ENCODE measurements at regions not wholly inside any gene's neighbourhood (a gene's known extent, or its start where the extent isn't known, plus 50 kb on each side); places are given as distances from the start of the nearest gene placed in this dataset.

DNA sequence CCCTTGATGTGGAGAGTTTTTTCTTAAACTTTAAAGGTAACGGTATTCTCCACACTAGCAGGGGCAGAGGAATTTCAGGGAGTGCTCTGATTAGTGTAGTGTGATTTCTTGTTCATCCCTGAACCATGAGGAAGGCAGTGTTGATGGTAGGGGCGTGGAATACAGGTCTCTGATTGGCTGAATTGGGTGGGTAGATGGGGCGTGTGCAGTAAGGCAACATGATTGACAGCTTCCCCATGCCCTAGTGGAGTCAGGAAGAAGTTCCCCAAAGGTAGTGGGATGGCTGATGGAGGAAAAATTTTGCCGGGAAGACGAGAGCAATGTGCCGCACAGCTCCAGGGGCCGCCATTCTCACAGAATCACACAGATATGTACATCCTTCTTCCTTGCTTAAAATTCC is 97.4 kb upstream of the SALL4 start:
- POLR2A ChIA-PET: no interaction called here
- H2AFZ ChIP-seq (ENCODE audit: low read length): no peak overlapping the region
- H3K4me3 ChIP-seq (ENCODE audit: low read depth, low read length, poor library complexity, severe bottlenecking): no peak overlapping the region
- CTCF ChIA-PET (ENCODE audit: unreplicated experiment): no interaction called here
- no TSS peak for BruUV-seq (replicated peaks)
- no peaks in the 10 kb centered on the region for H3K9me3 ChIP-seq (ENCODE audit: low read length)
- H3K4me2 ChIP-seq (ENCODE audit: low read length): no peak overlapping the region
- no peaks in the 10 kb centered on the region for H3K9me2 ChIP-seq (ENCODE audit: insufficient read depth, low read length)
- no peaks in the 10 kb centered on the region for H3K79me2 ChIP-seq (ENCODE audit: insufficient read depth, low read depth, low read length)
- no peak for DNase-seq (ENCODE audit: low spot score)
- H4K20me1 ChIP-seq (ENCODE audit: insufficient read depth, low read length): no peaks in the 10 kb centered on the region
- no peak overlapping the region for H3K27ac ChIP-seq (ENCODE audit: low read depth, low read length, poor library complexity, severe bottlenecking)
- H3K36me3 ChIP-seq (ENCODE audit: insufficient read depth, low read length): no peaks in the 10 kb centered on the region
- H3K4me1 ChIP-seq (ENCODE audit: insufficient read depth, low read length, poor library complexity, severe bottlenecking): no peaks in the 10 kb centered on the region
- no peak for TF ChIP-seq EZH2phosphoT487 (IDR thresholded peaks at IDR 0.05; ENCODE audit: borderline replicate concordance, low read depth, low read length)
- TF ChIP-seq, protein P1, sequence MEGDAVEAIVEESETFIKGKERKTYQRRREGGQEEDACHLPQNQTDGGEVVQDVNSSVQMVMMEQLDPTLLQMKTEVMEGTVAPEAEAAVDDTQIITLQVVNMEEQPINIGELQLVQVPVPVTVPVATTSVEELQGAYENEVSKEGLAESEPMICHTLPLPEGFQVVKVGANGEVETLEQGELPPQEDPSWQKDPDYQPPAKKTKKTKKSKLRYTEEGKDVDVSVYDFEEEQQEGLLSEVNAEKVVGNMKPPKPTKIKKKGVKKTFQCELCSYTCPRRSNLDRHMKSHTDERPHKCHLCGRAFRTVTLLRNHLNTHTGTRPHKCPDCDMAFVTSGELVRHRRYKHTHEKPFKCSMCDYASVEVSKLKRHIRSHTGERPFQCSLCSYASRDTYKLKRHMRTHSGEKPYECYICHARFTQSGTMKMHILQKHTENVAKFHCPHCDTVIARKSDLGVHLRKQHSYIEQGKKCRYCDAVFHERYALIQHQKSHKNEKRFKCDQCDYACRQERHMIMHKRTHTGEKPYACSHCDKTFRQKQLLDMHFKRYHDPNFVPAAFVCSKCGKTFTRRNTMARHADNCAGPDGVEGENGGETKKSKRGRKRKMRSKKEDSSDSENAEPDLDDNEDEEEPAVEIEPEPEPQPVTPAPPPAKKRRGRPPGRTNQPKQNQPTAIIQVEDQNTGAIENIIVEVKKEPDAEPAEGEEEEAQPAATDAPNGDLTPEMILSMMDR (conservative IDR thresholded peaks at IDR 0.05; ENCODE audit: low read length): no peak
- intact Hi-C loops (cut with micrococcal nuclease; ENCODE audit: unreplicated experiment): no loop called here

GRCh38 chr20:51898788-51899187 is 96.5 kb upstream of the SALL4 start:
- no peaks in the 10 kb centered on the region for H3K9me2 ChIP-seq (ENCODE audit: insufficient read depth, low read length)
- no peaks in the 10 kb centered on the region for H3K79me2 ChIP-seq (ENCODE audit: insufficient read depth, low read depth, low read length)
- no peak overlapping the region for H3K27ac ChIP-seq (ENCODE audit: low read depth, low read length, poor library complexity, severe bottlenecking)
- H3K4me3 ChIP-seq (ENCODE audit: low read depth, low read length, poor library complexity, severe bottlenecking): no peak overlapping the region
- intact Hi-C loops (cut with micrococcal nuclease; ENCODE audit: unreplicated experiment): no loop called here
- no TSS peak for BruUV-seq (replicated peaks)
- no peak overlapping the region for H2AFZ ChIP-seq (ENCODE audit: low read length)
- no peak overlapping the region for H3K4me2 ChIP-seq (ENCODE audit: low read length)
- H3K4me1 ChIP-seq (ENCODE audit: insufficient read depth, low read length, poor library complexity, severe bottlenecking): no peaks in the 10 kb centered on the region
- H3K9me3 ChIP-seq (ENCODE audit: low read length): no peaks in the 10 kb centered on the region
- ChIA-PET POLR2A (no interaction called here), CTCF (ENCODE audit: unreplicated experiment) (no interaction called here)
- no peak for DNase-seq (ENCODE audit: low spot score)
- no peak for TF ChIP-seq EZH2phosphoT487 (IDR thresholded peaks at IDR 0.05; ENCODE audit: borderline replicate concordance, low read depth, low read length)
- TF ChIP-seq, protein P1 (conservative IDR thresholded peaks at IDR 0.05; ENCODE audit: low read length): no peak
- H4K20me1 ChIP-seq (ENCODE audit: insufficient read depth, low read length): no peaks in the 10 kb centered on the region
- H3K36me3 ChIP-seq (ENCODE audit: insufficient read depth, low read length): no peaks in the 10 kb centered on the region

- H3K9me3 ChIP-seq (ENCODE audit: low read length): no peaks in the 10 kb centered on the region
- H3K4me2 ChIP-seq (ENCODE audit: low read length): no peak overlapping the region
- H3K4me3 ChIP-seq (ENCODE audit: low read depth, low read length, poor library complexity, severe bottlenecking): no peak overlapping the region
- no peaks in the 10 kb centered on the region for H3K36me3 ChIP-seq (ENCODE audit: insufficient read depth, low read length)
- H3K27ac ChIP-seq (ENCODE audit: low read depth, low read length, poor library complexity, severe bottlenecking): no peak overlapping the region
- H2AFZ ChIP-seq (ENCODE audit: low read length): no peak overlapping the region
- no peaks in the 10 kb centered on the region for H3K9me2 ChIP-seq (ENCODE audit: insufficient read depth, low read length)
- ChIA-PET CTCF (ENCODE audit: unreplicated experiment) (no interaction called here), POLR2A (interaction anchor here (1.2 kb wide), 1 partner anchor 59 kb away, joined by 4 read pairs; no protein-coding TSS in a partner anchor)
- H3K4me1 ChIP-seq (ENCODE audit: insufficient read depth, low read length, poor library complexity, severe bottlenecking): no peaks in the 10 kb centered on the region
- no peaks in the 10 kb centered on the region for H4K20me1 ChIP-seq (ENCODE audit: insufficient read depth, low read length)
- no TSS peak for BruUV-seq (replicated peaks)
- DNase-seq (ENCODE audit: low spot score): no peak
- H3K79me2 ChIP-seq (ENCODE audit: insufficient read depth, low read depth, low read length): no peaks in the 10 kb centered on the region
- no peak for TF ChIP-seq EZH2phosphoT487 (IDR thresholded peaks at IDR 0.05; ENCODE audit: borderline replicate concordance, low read depth, low read length)
- TF ChIP-seq, protein P1 (conservative IDR thresholded peaks at IDR 0.05; ENCODE audit: low read length): no peak
- intact Hi-C loops (cut with micrococcal nuclease; ENCODE audit: unreplicated experiment): no loop called here
Observed at GRCh38 chr20:51894619-51895018, 92.3 kb upstream of the SALL4 start.
